Stimulated activated CD4-positive, alpha-beta T cell treated with anti-CD3 and anti-CD28 coated beads, Interleukin-4, amount 100 ng/mL, for 48 hours (primary cell): ENCODE measurements at regions not wholly inside any gene's neighbourhood (a gene's known extent, or its start where the extent isn't known, plus 50 kb on each side); places are given as distances from the start of the nearest gene placed in this dataset.
A peak's percentile ranks its signal among the peaks of the same experiment; 100 is the strongest.
"Not testable (repeated sequence)": the region's sequence is repeated elsewhere in the genome, so short reads cannot be mapped to it uniquely, and the experiment has no call there.

Source experiments
- DNase-seq, 2 donors: peaks; one replicate each; pipeline ENCODE4 v3.0.0-alpha.2; 2020; ENCODE audit warnings: low read depth in 2 of 2

DNA sequence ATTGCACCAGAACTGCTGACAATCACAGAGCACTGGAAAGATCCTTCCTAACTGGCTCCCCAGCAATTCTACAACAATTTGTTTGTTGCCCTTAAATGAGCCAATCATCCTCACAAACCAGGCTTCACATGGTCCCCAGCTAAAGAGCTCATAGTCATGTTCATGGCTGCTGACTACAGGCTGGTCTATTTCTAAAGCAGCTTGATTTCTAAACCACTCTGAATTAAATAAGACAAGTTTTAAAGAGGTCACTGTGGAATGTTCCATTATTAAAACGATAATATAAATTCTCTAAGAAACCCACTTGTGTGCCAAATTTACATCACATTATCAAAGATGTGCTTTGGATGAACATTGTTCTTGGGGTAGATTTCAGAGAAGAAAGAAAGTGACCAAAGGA lies 110.7 kb downstream of the COPS8 start:
- no peak for DNase-seq

DNA sequence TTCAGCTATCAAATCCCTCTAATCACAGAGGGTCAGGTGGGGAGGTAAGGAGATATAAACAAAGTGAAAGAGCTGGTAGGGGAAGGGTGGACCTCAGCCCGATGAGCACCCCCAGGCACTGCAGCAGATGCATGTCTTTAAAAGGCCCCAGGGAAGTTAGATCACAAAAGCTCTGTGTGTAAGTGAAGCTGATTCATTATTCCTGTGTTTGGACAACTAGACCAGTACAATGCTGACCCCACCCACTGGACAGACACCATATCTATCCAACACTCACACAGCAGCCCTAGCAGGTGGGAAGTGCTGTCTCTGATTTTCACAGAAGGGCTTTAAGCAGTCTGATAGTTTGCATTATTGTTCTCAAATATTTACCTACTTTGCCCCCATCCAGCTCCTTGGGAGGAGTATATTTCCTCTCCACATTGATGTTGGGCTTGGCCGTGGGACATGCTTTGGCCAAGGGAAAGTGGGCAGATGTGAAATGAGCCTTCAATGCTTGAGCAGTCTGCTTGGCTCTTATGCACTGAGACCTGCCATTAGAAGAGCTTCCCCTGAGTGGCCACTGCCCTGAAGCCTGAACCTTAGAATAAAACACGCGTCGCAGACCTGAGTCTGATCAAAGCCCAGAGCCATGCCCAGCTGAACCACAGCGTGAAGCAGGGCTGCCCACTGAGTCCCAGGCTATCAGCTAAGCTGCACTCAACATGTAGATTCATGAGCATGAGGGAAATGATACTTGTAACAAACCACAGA lies 111.4 kb downstream of the COPS8 start:
- DNase-seq: no peak

DNA sequence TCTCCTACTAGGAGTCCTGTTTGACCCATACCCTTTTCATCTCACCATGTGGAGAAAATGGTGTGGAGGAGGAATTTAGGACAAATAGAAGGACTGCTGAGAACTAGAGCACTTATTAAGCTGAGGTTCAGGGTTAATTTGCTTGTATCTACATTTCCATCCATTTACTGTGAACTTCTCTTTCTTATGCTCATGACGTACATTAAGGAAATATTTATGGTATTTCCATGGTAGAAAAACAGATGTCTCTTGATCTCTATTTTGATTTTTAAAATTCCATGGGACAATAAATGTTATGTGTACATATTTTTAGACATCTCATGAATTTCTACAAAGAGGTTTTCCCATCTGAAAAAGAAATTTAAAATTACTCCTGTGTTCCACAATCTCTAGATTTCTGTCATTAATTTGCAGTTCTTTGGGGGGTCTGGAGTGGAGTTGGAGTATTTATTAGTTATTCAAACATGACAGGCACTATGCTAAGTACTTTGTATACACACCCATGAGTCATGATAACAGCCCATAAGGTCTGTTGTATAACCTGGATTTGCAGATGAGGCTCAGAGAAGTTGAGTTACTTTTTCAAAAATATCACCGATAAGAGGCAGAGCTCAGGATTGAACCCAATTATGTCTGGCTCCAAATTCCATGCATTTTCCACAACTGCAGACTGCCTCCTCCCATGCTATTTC lies 112.6 kb downstream of the COPS8 start:
- no peak for DNase-seq

DNA sequence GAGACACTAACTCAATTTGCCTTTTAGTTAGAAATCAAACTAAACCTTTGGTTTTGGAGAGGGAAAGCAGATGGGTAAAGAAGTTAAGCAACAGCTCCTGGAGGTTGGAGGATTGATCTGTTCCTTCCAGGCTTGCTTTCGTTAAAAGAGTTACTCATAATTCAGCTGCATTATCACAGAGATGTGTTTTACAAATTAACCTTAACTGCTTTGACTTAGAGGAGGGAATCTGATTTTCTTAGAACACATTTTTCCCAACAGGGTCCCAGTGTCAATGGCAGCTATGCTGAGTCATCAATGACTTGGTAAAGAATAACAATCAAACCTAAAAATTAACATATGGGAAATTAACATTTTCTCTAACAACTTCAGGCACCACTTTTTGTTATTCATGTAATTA lies 113.4 kb downstream of the COPS8 start:
- DNase-seq: no peak

DNA sequence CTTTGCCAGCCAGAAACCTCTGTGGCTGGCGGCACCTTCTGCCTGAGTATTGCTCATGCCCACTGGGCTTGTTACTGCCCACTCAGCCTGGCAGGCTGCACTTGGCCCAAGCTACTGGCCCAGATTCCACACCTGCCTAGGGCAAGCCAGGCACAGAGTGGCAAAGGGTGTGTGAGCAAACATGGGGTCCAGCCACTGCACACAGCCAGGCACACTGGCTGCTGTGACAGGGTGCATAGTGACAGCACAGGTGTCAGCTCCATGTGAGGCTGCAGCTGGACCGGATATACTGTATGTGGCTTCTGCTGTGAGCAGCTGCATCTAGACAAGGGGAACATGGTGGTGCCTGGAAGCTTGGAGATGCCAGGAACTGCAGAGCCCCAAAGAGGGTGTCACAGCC lies 113.9 kb downstream of the COPS8 start:
- DNase-seq: no peak

DNA sequence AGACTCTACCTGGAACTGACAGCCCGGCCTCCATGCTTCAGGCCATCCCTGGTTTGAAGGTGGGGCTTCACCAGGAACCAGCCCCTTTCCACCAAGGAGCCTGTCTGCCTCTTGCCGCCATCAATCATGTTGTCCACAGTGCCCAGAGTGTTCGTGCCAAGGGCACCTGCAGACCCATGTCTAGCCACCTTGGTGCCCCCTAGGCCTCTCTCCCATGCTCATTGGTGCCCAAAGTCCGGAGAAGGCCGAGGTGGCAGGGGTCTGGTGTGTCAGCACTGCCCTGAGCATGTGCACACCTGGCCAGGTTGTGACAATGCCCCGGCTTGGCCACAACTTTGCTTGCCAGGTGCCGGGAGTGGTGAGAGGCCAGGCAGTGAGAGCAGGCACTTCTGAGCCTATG lies 114.8 kb downstream of the COPS8 start:
- no peak for DNase-seq

- peak in 1 of 2 donors; percentile 7 for DNase-seq
Measured at GRCh38 chr2:237201461-237202287, 116.0 kb downstream of the COPS8 start.

- DNase-seq: no peak
Measured at GRCh38 chr2:237202288-237203030, 116.8 kb downstream of the COPS8 start.

GRCh38 chr2:237205043-237205541 lies 119.4 kb downstream of the COPS8 start:
- no peak for DNase-seq

- DNase-seq: no peak
Measured at GRCh38 chr2:237205561-237205971, 119.9 kb downstream of the COPS8 start.

- no peak for DNase-seq
Measured at GRCh38 chr2:237207646-237208045, 122.0 kb downstream of the COPS8 start.

GRCh38 chr2:237208373-237209260 lies 122.9 kb downstream of the COPS8 start:
- no peak for DNase-seq

GRCh38 chr2:237209885-237210284 lies 124.2 kb downstream of the COPS8 start:
- no peak for DNase-seq

- no peak for DNase-seq
Measured at GRCh38 chr2:237210297-237210696, 124.6 kb downstream of the COPS8 start.

DNA sequence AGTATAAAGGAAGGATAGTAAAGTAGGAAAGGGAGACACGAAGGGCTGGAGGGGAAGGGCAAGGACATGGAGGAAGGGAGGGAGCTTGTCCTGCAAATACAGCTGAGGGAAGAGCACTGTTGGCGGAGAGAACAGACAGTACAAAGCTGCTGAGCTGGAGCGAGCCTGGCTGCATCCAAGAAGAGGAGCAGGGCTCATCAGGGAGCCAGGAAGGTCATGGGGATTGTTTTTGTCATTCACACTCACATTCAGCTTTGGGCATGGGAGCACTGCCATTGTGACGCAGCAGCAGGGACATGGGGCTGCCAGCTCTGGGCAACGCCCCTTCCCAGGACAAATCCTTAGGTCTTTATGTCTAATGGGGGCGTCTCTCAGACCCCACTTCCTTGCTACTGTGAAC lies 125.1 kb downstream of the COPS8 start:
- no peak for DNase-seq

DNA sequence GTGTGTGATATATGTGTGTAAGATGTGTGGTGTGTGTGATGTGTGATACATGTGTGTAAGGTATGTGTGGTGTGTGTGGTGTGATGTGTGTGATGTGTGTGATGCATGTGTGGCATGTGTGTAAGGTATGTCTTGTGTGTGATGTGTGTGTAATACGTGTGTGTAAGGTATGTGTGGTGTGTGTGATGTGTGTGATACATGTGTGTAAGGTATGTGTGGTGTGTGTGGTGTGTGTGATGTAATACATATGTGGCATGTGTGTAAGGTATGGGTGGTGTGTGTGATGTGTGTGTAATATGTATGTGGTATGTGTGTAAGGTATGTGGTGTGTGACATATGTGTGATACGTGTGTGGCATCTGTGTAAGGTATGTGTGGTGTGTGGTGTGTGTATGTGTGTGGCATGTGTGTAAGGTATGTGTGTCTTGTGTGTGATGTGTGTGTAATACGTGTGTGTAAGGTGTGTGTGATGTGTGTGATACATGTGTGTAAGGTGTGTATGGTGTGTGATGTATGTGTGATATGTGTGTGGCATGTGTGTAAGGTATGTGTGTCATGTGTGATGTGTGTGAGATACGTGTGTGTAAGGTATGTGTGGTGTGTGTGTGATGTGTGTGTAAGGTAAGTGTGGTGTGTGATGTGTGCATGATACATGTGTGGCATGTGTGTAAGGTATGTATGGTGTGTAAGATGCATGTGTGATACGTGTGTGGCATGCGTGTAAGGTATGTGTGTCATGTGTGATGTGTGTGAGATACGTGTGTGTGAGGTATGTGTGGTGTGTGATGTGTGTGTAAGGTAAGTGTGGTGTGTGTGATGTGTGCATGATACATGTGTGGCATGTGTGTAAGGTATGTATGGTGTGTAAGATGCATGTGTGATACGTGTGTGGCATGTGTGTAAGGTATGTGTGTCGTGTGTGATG lies 126.9 kb downstream of the COPS8 start:
- not testable (repeated sequence) for DNase-seq

GRCh38 chr2:237213315-237214022 lies 127.8 kb downstream of the COPS8 start:
- no peak for DNase-seq

GRCh38 chr2:237214030-237214675 lies 128.5 kb downstream of the COPS8 start:
- DNase-seq: no peak
